ENCODE measurements at regions not wholly inside any gene's neighbourhood (a gene's known extent, or its start where the extent isn't known, plus 50 kb on each side); places are given as distances from the start of the nearest gene placed in this dataset.

DNA sequence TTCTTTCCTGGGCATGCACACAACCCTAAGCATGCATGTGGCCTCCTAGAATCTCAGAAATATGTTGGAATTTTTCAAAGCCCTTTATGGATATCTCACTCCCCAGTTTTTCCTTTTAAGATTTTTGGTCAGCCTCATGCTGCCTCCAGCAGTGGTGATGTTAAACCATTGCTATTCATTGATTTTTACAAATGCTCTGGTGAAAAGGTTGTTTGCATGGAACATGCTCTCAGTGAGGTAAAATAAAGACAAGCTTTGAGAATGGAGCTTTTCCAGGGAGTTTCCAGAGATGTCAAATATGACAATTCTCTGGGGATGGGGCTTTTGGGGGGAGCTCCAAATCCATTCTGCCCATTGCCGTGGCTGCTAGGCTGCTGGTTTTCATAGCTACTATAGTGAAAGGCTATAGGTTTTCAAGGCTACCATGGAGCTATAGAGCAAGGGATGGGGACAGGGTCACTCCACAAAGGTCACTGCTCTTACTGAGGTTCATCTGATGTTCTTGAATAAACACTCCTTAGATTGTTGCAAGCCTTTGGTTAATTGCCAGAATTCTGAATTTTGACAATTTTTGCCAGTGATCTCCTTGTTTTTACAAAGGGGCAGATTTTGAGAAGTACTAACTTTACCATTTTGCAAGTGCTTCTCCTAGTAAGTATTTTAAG is 178.1 kb upstream of the ARG1 start:
- Mint-ChIP-seq H3K9me3 (peaks cover 10% of the 10 kb centered on the region), H3K4me1 (ENCODE audit: low read depth) (peaks cover 4% of the 10 kb centered on the region), H3K27me3 (ENCODE audit: low read depth) (no peaks in the 10 kb centered on the region), H3K36me3 (ENCODE audit: insufficient read depth) (peaks cover 18% of the 10 kb centered on the region), H3K4me3 (no peak overlapping the region)
- ATAC-seq: no peak
- DNase-seq: no peak

- Mint-ChIP-seq H3K4me1 (ENCODE audit: low read depth) (peaks cover 4% of the 10 kb centered on the region), H3K36me3 (ENCODE audit: insufficient read depth) (peaks cover 14% of the 10 kb centered on the region), H3K27me3 (ENCODE audit: low read depth) (no peaks in the 10 kb centered on the region), H3K4me3 (no peak overlapping the region), H3K9me3 (peaks cover 16% of the 10 kb centered on the region)
- ATAC-seq (no peak), DNase-seq (no peak)
Measured at GRCh38 chr6:131398176-131398575, 174.8 kb upstream of the ARG1 start.

GRCh38 chr6:131399433-131399832 is 173.6 kb upstream of the ARG1 start:
- peaks cover 2% of the 10 kb centered on the region for H3K4me1 Mint-ChIP-seq (ENCODE audit: low read depth)
- no peaks in the 10 kb centered on the region for H3K27me3 Mint-ChIP-seq (ENCODE audit: low read depth)
- H3K36me3 Mint-ChIP-seq (ENCODE audit: insufficient read depth): peaks cover 11% of the 10 kb centered on the region
- H3K9me3 Mint-ChIP-seq: peaks cover 10% of the 10 kb centered on the region
- ATAC-seq: no peak
- no peak for DNase-seq
- H3K4me3 Mint-ChIP-seq: no peak overlapping the region

DNA sequence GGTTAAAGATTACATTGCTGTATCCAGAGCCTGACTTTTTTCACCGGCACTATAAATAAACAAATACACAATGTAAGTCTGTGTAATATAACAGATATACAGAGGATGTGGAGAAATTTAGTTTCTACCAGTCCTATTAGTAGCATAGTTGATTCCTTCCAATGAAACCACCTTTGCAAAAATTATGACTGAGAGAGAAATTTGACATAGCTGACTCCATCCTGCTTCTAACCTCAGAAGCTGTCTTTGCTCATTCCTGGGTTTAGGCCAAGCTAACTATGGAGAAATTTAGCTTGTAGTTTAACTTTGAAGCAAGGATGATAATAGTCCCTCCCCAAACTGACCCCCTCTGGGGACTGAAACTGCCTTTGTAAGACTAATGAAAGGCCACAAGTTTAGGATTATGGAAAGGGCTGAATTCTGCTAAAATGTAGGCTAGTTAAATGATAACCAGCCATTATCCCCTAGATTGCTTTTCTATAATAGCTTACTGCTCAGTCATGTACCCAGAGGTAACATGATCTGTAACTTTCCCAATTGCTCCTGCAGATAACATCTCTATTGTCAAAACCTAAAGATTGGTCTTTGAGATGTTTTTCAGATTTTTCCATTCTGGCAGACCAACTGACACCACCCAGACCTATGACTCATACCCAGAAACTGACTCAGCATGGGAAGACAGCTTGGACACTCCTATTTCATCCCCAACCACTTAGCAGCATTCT is 172.8 kb upstream of the ARG1 start:
- DNase-seq (no peak), ATAC-seq (no peak)
- peaks cover 2% of the 10 kb centered on the region for H3K4me1 Mint-ChIP-seq (ENCODE audit: low read depth)
- H3K9me3 Mint-ChIP-seq: peaks cover 10% of the 10 kb centered on the region
- H3K27me3 Mint-ChIP-seq (ENCODE audit: low read depth): no peaks in the 10 kb centered on the region
- peaks cover 11% of the 10 kb centered on the region for H3K36me3 Mint-ChIP-seq (ENCODE audit: insufficient read depth)
- no peak overlapping the region for H3K4me3 Mint-ChIP-seq

DNA sequence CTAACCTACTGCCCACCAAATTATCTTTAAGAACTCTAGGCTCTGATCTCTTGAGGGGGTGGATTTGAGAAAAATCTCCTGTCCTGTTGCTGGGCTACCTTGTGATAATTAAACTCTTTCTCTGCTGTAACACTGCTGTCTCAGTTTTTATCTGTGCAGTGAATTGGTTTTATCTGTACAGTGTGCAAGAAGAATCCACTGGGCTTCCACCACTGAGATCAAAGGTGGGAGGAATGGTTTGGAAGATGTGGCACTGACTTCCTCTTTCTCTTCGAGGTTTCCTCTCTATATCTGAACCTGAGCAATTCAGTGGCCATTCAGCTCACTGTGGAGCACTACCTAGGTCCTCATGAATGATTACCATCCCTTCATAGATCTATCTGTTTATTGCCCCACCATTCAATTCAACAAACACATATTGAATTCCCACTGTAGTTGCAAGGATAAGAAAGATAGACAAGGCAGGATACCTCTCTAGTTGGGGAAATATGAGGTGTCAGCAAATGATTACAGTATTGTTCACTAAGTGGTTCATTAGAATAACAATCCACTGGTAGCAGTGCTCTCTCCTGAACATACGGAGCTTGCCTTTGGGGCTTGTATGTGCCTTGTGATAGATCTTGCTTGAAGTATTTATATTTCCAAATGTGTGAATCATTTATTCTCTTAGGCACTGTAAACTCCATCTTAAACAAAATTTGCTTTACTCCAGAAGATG is 172.1 kb upstream of the ARG1 start:
- Mint-ChIP-seq H3K9me3 (peaks cover 10% of the 10 kb centered on the region), H3K4me3 (no peak overlapping the region), H3K36me3 (ENCODE audit: insufficient read depth) (peaks cover 8% of the 10 kb centered on the region), H3K27me3 (ENCODE audit: low read depth) (no peaks in the 10 kb centered on the region), H3K4me1 (ENCODE audit: low read depth) (peaks cover 2% of the 10 kb centered on the region)
- no peak for DNase-seq
- no peak for ATAC-seq

DNA sequence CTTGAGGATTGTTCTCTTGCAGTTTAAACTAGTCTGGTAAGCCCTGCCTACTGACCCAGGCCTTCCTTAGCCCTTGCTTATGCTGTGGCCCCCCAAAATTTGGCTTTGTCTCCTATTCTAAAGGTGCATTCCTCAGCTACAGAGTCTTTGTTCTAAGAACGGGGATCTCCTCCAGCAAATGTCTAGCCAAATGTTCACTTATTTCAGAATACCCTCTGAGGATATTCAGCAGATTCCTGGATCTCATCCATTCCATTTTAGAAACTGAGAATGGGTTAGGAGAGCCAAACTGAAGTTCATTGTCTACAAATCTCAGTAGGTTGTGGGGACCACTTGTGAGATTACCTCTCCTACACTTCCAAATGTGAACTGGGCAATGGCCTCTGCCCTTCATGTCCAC is 164.2 kb upstream of the ARG1 start:
- Mint-ChIP-seq H3K27me3 (ENCODE audit: low read depth) (no peaks in the 10 kb centered on the region), H3K4me3 (no peak overlapping the region), H3K9me3 (peaks cover 10% of the 10 kb centered on the region), H3K4me1 (ENCODE audit: low read depth) (peaks cover 7% of the 10 kb centered on the region), H3K36me3 (ENCODE audit: insufficient read depth) (peaks cover 10% of the 10 kb centered on the region)
- ATAC-seq (no peak), DNase-seq (no peak)

DNA sequence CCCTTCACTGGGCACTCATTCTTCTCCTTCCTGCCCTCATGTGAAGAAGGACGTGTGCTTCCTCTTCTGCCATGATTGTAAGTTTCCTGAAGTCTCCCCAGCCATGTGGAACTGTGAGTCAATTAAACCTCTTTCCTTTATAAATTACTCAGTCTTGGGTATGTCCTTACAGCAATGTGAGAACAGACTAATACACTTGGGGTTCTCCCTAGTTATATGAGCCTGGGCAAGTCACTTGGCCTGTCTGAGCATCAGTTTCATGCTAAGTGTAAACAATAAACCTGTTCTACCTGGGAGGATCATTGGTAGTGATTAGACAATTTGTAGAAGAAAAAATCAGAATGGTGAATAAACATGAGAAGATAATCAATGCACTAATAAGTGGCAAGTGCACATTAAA is 162.2 kb upstream of the ARG1 start:
- H3K4me1 Mint-ChIP-seq (ENCODE audit: low read depth): peaks cover 7% of the 10 kb centered on the region
- H3K27me3 Mint-ChIP-seq (ENCODE audit: low read depth): no peaks in the 10 kb centered on the region
- ATAC-seq (no peak), DNase-seq (no peak)
- peaks cover 10% of the 10 kb centered on the region for H3K9me3 Mint-ChIP-seq
- H3K36me3 Mint-ChIP-seq (ENCODE audit: insufficient read depth): peaks cover 14% of the 10 kb centered on the region
- no peak overlapping the region for H3K4me3 Mint-ChIP-seq

DNA sequence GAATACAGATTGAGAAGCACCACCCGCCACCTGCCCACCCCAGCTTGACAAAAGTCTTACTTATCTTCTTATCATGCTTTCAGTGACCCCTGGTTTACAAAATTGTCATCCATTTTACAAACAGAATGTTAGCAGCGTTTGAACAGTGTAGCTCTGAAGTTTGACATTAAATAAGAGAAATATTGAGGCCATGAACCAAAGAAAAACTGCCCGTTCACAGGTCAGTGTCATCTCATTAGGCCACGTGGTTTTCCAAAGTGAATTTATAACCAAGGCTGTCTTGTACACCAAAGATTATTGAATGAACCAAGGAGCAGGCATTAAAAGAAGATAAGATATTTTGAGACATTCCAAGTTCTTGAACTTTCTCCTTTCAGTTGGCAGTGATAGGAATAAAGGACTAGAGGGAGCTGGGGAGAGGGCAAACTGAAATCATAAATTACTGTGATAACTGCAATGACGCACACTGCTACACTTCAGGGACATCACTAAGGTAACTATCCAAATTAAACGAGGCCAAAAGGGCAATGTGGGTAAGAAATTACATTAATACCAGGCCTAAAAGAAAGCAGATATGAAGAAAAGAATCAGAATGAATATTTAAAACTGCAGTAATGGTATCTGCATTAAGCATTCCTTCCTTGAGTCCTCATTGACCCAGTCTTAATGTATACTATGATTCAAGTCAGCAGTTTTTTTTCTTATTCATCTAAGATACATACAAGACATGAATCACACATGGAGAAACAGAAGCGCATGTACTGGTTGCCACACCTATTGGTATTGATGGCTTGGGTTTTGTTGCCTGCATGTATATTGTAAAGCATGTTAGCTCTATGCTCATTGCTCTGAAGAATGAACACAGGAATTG is 159.8 kb upstream of the ARG1 start:
- peak; percentile 53 to 72 for ATAC-seq

GRCh38 chr6:131413831-131414191 is 159.2 kb upstream of the ARG1 start:
- H3K4me1 Mint-ChIP-seq (ENCODE audit: low read depth): peaks cover 18% of the 10 kb centered on the region
- no peak overlapping the region for H3K4me3 Mint-ChIP-seq
- DNase-seq (no peak), ATAC-seq (peak; percentile 34 to 48)
- H3K36me3 Mint-ChIP-seq (ENCODE audit: insufficient read depth): peaks cover 17% of the 10 kb centered on the region
- peaks cover 10% of the 10 kb centered on the region for H3K9me3 Mint-ChIP-seq
- no peaks in the 10 kb centered on the region for H3K27me3 Mint-ChIP-seq (ENCODE audit: low read depth)

More for the DNA sequence above, 159.8 kb upstream of the ARG1 start:
- H3K9me3 Mint-ChIP-seq: peaks cover 10% of the 10 kb centered on the region
- no peak for DNase-seq
- no peak overlapping the region for H3K4me3 Mint-ChIP-seq
- H3K36me3 Mint-ChIP-seq (ENCODE audit: insufficient read depth): peaks cover 17% of the 10 kb centered on the region
- H3K27me3 Mint-ChIP-seq (ENCODE audit: low read depth): no peaks in the 10 kb centered on the region
- peaks cover 18% of the 10 kb centered on the region for H3K4me1 Mint-ChIP-seq (ENCODE audit: low read depth)

GRCh38 chr6:131414956-131415355 is 158.1 kb upstream of the ARG1 start:
- H3K27me3 Mint-ChIP-seq (ENCODE audit: low read depth): no peaks in the 10 kb centered on the region
- no peak for DNase-seq
- ATAC-seq: no peak
- peaks cover 20% of the 10 kb centered on the region for H3K36me3 Mint-ChIP-seq (ENCODE audit: insufficient read depth)
- H3K4me3 Mint-ChIP-seq: no peak overlapping the region
- peaks cover 10% of the 10 kb centered on the region for H3K9me3 Mint-ChIP-seq
- H3K4me1 Mint-ChIP-seq (ENCODE audit: low read depth): peaks cover 24% of the 10 kb centered on the region

GRCh38 chr6:131418441-131418840 is 154.6 kb upstream of the ARG1 start:
- ATAC-seq (no peak), DNase-seq (no peak)
- no peak overlapping the region for H3K4me3 Mint-ChIP-seq
- peaks cover 25% of the 10 kb centered on the region for H3K4me1 Mint-ChIP-seq (ENCODE audit: low read depth)
- H3K27me3 Mint-ChIP-seq (ENCODE audit: low read depth): no peaks in the 10 kb centered on the region
- no peaks in the 10 kb centered on the region for H3K9me3 Mint-ChIP-seq
- H3K36me3 Mint-ChIP-seq (ENCODE audit: insufficient read depth): peaks cover 23% of the 10 kb centered on the region

DNA sequence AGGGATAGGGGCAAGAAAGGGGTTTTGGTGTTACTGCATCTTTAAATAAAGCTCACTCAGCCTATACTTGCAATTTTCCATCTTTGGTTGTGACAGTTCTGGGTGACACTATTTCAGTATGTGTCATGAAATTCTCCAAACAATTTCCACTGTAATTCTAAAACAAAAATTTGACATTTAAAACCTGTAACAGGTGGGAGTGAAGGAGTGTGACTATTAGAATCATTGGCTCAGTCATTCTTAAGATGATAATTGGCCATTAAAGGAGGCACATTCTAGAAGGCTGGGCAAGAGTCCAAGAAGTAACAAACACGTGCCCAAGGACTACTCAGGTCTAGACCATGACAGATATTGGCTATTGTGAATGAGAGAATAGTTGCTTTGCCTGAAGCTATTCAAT is 153.3 kb upstream of the ARG1 start:
- Mint-ChIP-seq H3K4me1 (ENCODE audit: low read depth) (peaks cover 25% of the 10 kb centered on the region), H3K36me3 (ENCODE audit: insufficient read depth) (peaks cover 23% of the 10 kb centered on the region)
- peak; percentile 62 to 68 for ATAC-seq

GRCh38 chr6:131424016-131424415 is 149.0 kb upstream of the ARG1 start:
- Mint-ChIP-seq H3K27me3 (ENCODE audit: low read depth) (no peaks in the 10 kb centered on the region), H3K4me3 (no peak overlapping the region), H3K36me3 (ENCODE audit: insufficient read depth) (peaks cover 17% of the 10 kb centered on the region), H3K9me3 (no peaks in the 10 kb centered on the region), H3K4me1 (ENCODE audit: low read depth) (peaks cover 32% of the 10 kb centered on the region)
- ATAC-seq (no peak), DNase-seq (no peak)

More for the DNA sequence above, 153.3 kb upstream of the ARG1 start:
- H3K4me3 Mint-ChIP-seq: no peak overlapping the region
- DNase-seq: no peak
- no peaks in the 10 kb centered on the region for H3K27me3 Mint-ChIP-seq (ENCODE audit: low read depth)
- H3K9me3 Mint-ChIP-seq: no peaks in the 10 kb centered on the region

DNA sequence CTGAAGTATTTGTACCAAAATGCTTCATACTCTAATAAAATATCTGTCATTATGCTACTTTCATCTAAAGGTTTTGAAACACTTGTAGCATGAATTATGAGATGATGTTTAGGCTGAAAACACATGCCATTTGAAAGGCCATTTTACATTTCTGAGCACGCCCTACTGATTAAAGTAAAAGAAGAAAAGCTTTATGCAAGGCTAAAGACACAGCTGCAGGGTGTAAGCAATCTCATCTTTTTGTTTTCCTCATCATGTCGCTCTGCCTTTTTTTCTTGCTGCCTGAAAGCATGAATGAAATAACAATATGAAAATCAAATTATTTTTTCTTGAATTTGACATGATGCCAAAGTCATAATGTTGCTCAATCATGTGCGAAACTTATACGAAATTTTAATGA is 148.6 kb upstream of the ARG1 start:
- DNase-seq (no peak), ATAC-seq (no peak)
- Mint-ChIP-seq H3K27me3 (ENCODE audit: low read depth) (no peaks in the 10 kb centered on the region), H3K4me3 (no peak overlapping the region), H3K9me3 (no peaks in the 10 kb centered on the region), H3K4me1 (ENCODE audit: low read depth) (peaks cover 30% of the 10 kb centered on the region), H3K36me3 (ENCODE audit: insufficient read depth) (peaks cover 19% of the 10 kb centered on the region)
